Superior temporal gyrus (tissue), 1 donor: ENCODE measurements at regions not wholly inside any gene's neighbourhood (a gene's known extent, or its start where the extent isn't known, plus 50 kb on each side); places are given as distances from the start of the nearest gene placed in this dataset.

ENCODE experiments used
- DNase-seq: peaks from one replicate; pipeline ENCODE4 v3.0.0-alpha.2; 2016; ENCODE audit errors: extremely low spot score

GRCh38 chr18:22847392-22847791 lies 85.7 kb upstream of the RBBP8 start:
- DNase-seq, result no peak

GRCh38 chr18:22847867-22848451 lies 85.2 kb upstream of the RBBP8 start:
- no peak for DNase-seq

- DNase-seq, result no peak
Measured at GRCh38 chr18:22848615-22849014, 84.5 kb upstream of the RBBP8 start.

GRCh38 chr18:22856870-22857269 lies 76.3 kb upstream of the RBBP8 start:
- no peak for DNase-seq

- DNase-seq, result no peak
Measured at GRCh38 chr18:22858121-22858520, 75.0 kb upstream of the RBBP8 start.

GRCh38 chr18:22860807-22861206 lies 72.3 kb upstream of the RBBP8 start:
- no peak for DNase-seq

GRCh38 chr18:22865354-22866116 lies 67.6 kb upstream of the RBBP8 start:
- DNase-seq, result no peak

- DNase-seq, result no peak
Measured at GRCh38 chr18:22868831-22869230, 64.3 kb upstream of the RBBP8 start.

GRCh38 chr18:22871809-22872525 lies 61.2 kb upstream of the RBBP8 start:
- DNase-seq, result no peak

- DNase-seq, result no peak
Measured at GRCh38 chr18:22872900-22873537, 60.1 kb upstream of the RBBP8 start.

GRCh38 chr18:22879293-22879692 lies 53.8 kb upstream of the RBBP8 start:
- DNase-seq, result no peak

- no peak for DNase-seq
Measured at GRCh38 chr18:22882084-22882483, 51.0 kb upstream of the RBBP8 start.

GRCh38 chr18:22883179-22883578 lies 49.9 kb upstream of the RBBP8 start:
- DNase-seq, result no peak
